Neural cell (in vitro differentiated cells): ENCODE measurements at regions not wholly inside any gene's neighbourhood (a gene's known extent, or its start where the extent isn't known, plus 50 kb on each side); places are given as distances from the start of the nearest gene placed in this dataset.

Experiments used
- EZH2 ChIP-seq: fragments of 200-600, 300-800 bp; shearing (Covaris generic), sonication (generic); IDR thresholded peaks from 2 replicates; pipeline ENCODE4 v1.6.1; 2014; ENCODE audit warnings: antibody characterized with exemption, low read length, borderline replicate concordance, mild to moderate bottlenecking; ENCODE audit not compliant: insufficient read depth, poor library complexity, severe bottlenecking
- POLR2AphosphoS5 ChIP-seq: IDR thresholded peaks from 2 replicates; pipeline ENCODE4 v1.6.1; 2012
- TF ChIP-seq, protein P1 (sequence below): fragments of 450-650 bp; IDR thresholded peaks from 2 replicates; pipeline ENCODE4 v1.5.1; 2014; ENCODE audit warnings: antibody characterized with exemption, mild to moderate bottlenecking, moderate library complexity; ENCODE audit not compliant: poor library complexity, severe bottlenecking
- TF ChIP-seq, protein P2 (sequence below): IDR thresholded peaks from 2 replicates; pipeline ENCODE4 v1.6.1; 2012; ENCODE audit warnings: borderline replicate concordance

DNA sequence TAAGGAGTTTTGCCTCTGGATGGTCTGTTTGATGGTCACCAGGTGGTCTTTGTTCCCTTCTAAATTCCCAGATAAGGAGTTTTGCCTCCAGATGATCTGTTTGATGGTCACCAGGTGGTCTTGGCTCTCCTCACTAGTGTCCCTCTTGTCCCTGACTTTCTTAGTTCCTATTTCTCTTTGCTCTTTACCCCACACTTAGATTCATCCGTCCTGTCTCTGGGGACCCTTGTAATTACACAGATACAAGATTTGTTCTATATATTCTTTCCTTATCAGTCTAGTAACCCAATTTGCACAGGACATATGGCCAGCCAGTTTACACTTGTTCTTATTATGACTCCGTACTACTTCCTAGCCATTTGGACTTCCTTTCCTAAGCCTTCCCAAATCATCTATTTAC is 84.0 kb upstream of the B3GAT2 start:
- TF ChIP-seq, protein P1, sequence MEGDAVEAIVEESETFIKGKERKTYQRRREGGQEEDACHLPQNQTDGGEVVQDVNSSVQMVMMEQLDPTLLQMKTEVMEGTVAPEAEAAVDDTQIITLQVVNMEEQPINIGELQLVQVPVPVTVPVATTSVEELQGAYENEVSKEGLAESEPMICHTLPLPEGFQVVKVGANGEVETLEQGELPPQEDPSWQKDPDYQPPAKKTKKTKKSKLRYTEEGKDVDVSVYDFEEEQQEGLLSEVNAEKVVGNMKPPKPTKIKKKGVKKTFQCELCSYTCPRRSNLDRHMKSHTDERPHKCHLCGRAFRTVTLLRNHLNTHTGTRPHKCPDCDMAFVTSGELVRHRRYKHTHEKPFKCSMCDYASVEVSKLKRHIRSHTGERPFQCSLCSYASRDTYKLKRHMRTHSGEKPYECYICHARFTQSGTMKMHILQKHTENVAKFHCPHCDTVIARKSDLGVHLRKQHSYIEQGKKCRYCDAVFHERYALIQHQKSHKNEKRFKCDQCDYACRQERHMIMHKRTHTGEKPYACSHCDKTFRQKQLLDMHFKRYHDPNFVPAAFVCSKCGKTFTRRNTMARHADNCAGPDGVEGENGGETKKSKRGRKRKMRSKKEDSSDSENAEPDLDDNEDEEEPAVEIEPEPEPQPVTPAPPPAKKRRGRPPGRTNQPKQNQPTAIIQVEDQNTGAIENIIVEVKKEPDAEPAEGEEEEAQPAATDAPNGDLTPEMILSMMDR: no peak
- TF ChIP-seq POLR2AphosphoS5 (no peak), EZH2 (no peak)
- TF ChIP-seq, protein P2, sequence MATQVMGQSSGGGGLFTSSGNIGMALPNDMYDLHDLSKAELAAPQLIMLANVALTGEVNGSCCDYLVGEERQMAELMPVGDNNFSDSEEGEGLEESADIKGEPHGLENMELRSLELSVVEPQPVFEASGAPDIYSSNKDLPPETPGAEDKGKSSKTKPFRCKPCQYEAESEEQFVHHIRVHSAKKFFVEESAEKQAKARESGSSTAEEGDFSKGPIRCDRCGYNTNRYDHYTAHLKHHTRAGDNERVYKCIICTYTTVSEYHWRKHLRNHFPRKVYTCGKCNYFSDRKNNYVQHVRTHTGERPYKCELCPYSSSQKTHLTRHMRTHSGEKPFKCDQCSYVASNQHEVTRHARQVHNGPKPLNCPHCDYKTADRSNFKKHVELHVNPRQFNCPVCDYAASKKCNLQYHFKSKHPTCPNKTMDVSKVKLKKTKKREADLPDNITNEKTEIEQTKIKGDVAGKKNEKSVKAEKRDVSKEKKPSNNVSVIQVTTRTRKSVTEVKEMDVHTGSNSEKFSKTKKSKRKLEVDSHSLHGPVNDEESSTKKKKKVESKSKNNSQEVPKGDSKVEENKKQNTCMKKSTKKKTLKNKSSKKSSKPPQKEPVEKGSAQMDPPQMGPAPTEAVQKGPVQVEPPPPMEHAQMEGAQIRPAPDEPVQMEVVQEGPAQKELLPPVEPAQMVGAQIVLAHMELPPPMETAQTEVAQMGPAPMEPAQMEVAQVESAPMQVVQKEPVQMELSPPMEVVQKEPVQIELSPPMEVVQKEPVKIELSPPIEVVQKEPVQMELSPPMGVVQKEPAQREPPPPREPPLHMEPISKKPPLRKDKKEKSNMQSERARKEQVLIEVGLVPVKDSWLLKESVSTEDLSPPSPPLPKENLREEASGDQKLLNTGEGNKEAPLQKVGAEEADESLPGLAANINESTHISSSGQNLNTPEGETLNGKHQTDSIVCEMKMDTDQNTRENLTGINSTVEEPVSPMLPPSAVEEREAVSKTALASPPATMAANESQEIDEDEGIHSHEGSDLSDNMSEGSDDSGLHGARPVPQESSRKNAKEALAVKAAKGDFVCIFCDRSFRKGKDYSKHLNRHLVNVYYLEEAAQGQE: no peak
